Gastrocnemius medialis (tissue), 4 donors: ENCODE measurements at regions not wholly inside any gene's neighbourhood (a gene's known extent, or its start where the extent isn't known, plus 50 kb on each side); places are given as distances from the start of the nearest gene placed in this dataset.

Source experiments
- POLR2A ChIP-seq, 2 donors: fragments of 450-650 bp; IDR thresholded peaks; one replicate each; pipeline ENCODE4 v1.6.1; 2017; ENCODE audit warnings: antibody characterized with exemption in 2 of 2, mild to moderate bottlenecking in 2 of 2, moderate library complexity in 2 of 2
- TF ChIP-seq, protein P1 (sequence below), 5 experiments: fragments of 450-650 bp in 3 of 5; fragments of 200-600 bp in 2 of 5; sonication (generic) in 2 of 5; IDR thresholded peaks in 4 of 5; conservative IDR thresholded peaks in 1 of 5; 1 replicate in 4 of 5; 2 replicates in 1 of 5; pipeline ENCODE4 v1.5.1; 2016 to 2019; ENCODE audit warnings: antibody characterized with exemption in 5 of 5, mild to moderate bottlenecking in 3 of 5, moderate library complexity in 3 of 5

- no peak for TF ChIP-seq POLR2A (IDR thresholded peaks at IDR 0.05)
- TF ChIP-seq, protein P1, sequence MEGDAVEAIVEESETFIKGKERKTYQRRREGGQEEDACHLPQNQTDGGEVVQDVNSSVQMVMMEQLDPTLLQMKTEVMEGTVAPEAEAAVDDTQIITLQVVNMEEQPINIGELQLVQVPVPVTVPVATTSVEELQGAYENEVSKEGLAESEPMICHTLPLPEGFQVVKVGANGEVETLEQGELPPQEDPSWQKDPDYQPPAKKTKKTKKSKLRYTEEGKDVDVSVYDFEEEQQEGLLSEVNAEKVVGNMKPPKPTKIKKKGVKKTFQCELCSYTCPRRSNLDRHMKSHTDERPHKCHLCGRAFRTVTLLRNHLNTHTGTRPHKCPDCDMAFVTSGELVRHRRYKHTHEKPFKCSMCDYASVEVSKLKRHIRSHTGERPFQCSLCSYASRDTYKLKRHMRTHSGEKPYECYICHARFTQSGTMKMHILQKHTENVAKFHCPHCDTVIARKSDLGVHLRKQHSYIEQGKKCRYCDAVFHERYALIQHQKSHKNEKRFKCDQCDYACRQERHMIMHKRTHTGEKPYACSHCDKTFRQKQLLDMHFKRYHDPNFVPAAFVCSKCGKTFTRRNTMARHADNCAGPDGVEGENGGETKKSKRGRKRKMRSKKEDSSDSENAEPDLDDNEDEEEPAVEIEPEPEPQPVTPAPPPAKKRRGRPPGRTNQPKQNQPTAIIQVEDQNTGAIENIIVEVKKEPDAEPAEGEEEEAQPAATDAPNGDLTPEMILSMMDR (IDR thresholded peaks at IDR 0.05 in 4 of 5, conservative IDR thresholded peaks at IDR 0.05 in 1 of 5), result no peak
These were observed 440.8 kb upstream of the RASGEF1B start for GRCh38 chr4:81912376-81913030.
